ENCODE measurements at regions not wholly inside any gene's neighbourhood (a gene's known extent, or its start where the extent isn't known, plus 50 kb on each side); places are given as distances from the start of the nearest gene placed in this dataset.

DNA sequence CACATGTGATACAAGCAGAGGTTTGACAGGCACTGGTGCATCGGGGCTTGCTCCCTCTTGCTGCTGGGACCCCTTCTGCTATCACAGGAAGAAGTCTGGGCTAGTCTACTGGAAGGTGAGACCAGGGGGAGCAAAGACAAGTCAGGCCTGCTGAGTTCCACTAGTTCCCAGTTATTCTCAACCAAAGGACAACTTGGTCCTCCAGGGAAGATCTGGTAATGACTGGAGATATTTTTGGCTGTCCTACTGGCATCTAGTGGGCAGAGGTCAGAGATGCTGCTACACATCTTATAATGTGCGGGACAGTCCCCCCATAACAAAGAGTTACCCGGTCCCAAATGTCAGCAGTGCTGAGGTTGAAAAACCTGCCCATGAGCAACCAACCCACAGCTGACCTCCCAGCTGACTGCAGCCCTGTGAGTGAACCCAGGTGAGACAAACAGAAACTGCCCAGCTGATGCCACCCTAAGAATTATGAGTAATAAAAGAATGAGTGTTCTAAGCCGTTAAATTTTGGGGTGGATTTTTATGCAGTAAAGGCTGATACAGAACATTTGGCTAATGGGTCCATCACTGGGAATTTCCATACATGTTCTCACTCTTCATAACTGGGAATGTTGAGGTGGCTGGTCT lies 71.6 kb downstream of the NENF start:
- no peak for TF ChIP-seq POLR2A (IDR thresholded peaks at IDR 0.05)
- TF ChIP-seq, protein P1, sequence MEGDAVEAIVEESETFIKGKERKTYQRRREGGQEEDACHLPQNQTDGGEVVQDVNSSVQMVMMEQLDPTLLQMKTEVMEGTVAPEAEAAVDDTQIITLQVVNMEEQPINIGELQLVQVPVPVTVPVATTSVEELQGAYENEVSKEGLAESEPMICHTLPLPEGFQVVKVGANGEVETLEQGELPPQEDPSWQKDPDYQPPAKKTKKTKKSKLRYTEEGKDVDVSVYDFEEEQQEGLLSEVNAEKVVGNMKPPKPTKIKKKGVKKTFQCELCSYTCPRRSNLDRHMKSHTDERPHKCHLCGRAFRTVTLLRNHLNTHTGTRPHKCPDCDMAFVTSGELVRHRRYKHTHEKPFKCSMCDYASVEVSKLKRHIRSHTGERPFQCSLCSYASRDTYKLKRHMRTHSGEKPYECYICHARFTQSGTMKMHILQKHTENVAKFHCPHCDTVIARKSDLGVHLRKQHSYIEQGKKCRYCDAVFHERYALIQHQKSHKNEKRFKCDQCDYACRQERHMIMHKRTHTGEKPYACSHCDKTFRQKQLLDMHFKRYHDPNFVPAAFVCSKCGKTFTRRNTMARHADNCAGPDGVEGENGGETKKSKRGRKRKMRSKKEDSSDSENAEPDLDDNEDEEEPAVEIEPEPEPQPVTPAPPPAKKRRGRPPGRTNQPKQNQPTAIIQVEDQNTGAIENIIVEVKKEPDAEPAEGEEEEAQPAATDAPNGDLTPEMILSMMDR (IDR thresholded peaks at IDR 0.05): no peak
